Stomach (tissue), 4 donors: ENCODE measurements at regions not wholly inside any gene's neighbourhood (a gene's known extent, or its start where the extent isn't known, plus 50 kb on each side); places are given as distances from the start of the nearest gene placed in this dataset.

Experiments
- CTCF ChIP-seq, 7 experiments: fragments of 450-650 bp in 4 of 7; fragments of 200-600 bp in 3 of 7; sonication (generic) in 3 of 7; IDR thresholded peaks; one replicate each; pipeline ENCODE4 v1.5.1; 2016 to 2019; ENCODE audit warnings: antibody characterized with exemption in 7 of 7, control low read depth in 2 of 7, mild to moderate bottlenecking in 1 of 7
- POLR2A ChIP-seq, 4 donors: fragments of 450-650 bp; IDR thresholded peaks; one replicate each; pipeline ENCODE4 v1.6.1; 2016; ENCODE audit warnings: antibody characterized with exemption in 4 of 4, control low read depth in 2 of 4, mild to moderate bottlenecking in 1 of 4, moderate library complexity in 1 of 4
- POLR2AphosphoS5 ChIP-seq, 3 donors: sonication (generic); formaldehyde crosslinking; IDR thresholded peaks; one replicate each; pipeline ENCODE4 v1.6.1; 2016; ENCODE audit warnings: antibody characterized with exemption in 3 of 3

GRCh38 chr10:44125879-44126278 lies 259.0 kb downstream of the CXCL12 start:
- TF ChIP-seq CTCF (IDR thresholded peaks at IDR 0.05) (no peak), POLR2A (IDR thresholded peaks at IDR 0.05) (no peak), POLR2AphosphoS5 (IDR thresholded peaks at IDR 0.05) (no peak)
